HG03045 (cell line): ENCODE measurements at regions not wholly inside any gene's neighbourhood (a gene's known extent, or its start where the extent isn't known, plus 50 kb on each side); places are given as distances from the start of the nearest gene placed in this dataset.

Experiments used
- ATAC-seq: cut with Tn5 transposase; IDR thresholded peaks from one replicate; pipeline ENCODE4 v1.9.1; 2021; ENCODE audit warnings: mild to moderate bottlenecking, moderate library complexity; ENCODE audit not compliant: unreplicated experiment

- ATAC-seq = no peak
These were observed 125.1 kb upstream of the ITGA4 start for GRCh38 chr2:181332044-181332605.

DNA sequence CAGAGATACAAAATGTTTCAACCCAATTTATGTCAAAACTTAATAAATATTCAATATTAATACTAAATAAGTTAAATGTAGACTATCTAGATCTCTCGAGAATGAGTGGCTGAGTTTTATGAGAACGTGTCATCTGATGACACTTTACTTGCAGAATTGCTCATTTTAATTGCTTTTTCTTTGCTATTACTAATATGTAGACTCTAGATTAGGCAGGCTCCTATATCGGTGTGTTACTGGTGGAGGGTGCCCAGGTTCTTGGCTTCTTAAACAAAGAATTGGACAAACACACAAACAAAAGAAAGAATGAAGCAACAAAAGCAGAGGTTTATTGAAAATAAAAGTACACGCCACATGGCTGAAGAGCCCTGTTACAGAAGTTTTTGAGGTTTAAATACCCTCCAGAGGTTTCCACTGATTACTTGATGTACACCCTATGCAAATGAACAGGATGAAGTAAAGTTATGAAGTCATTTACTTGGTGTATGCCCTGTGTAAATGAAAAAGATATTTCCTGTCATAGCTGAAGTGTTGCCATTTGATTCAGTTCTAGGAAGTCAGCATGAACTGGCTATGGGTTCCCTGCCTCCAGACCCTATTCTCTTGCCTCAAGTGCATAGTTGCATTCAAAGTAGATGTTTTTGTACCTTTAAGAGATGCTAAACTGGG lies 122.9 kb upstream of the ITGA4 start:
- no peak for ATAC-seq

DNA sequence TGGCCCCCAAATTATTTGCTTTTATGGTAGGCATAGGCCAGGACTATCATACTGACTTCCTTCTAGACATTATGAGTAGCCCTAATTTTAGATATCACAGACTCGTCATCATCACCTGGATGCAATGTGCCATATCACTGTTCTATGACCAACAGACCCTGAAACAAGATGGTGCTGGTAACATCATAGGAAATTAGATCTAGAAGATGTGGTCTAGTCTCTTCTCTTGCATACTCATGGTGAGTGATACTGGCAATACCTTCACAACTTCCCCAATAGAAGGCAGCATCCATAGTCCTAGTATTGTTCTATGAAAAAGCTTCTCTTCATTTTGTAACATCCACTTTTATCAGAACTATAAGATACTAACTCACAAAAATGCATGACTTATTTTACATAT lies 116.3 kb upstream of the ITGA4 start:
- no peak for ATAC-seq

DNA sequence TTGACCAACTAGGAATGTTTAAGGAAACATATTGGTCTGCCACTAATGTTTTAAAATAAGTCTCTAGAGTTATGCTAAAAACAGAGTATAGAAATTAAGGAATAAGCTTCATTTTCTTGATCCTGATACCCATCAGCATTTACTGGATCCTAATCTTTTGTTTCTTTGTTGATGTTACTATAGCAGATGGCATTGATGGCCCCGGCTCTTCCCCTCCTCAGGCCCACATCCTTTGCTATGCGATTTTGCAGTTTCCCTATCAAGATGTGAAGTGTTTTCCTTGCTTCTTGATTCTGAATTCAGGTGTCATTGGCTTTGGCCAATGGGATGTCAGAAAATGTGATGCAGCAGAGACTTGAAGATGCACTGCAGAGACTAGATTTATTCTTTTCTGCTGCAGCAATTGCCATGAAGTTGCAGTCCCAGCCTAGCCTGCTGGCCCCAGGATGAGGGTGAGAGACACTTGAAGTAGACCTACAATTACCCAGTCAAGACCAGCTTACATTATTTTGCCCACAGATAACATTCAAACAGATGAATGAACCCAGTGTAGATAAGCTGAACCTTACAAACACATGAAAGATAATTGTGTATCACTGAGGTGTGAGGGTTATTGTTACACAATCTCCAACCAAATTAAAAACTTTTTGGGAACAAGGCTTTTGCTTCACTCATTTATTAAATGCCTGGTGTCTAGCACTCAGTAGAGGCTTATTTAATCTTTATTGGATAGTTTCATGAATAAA lies 115.2 kb upstream of the ITGA4 start:
- ATAC-seq = no peak

DNA sequence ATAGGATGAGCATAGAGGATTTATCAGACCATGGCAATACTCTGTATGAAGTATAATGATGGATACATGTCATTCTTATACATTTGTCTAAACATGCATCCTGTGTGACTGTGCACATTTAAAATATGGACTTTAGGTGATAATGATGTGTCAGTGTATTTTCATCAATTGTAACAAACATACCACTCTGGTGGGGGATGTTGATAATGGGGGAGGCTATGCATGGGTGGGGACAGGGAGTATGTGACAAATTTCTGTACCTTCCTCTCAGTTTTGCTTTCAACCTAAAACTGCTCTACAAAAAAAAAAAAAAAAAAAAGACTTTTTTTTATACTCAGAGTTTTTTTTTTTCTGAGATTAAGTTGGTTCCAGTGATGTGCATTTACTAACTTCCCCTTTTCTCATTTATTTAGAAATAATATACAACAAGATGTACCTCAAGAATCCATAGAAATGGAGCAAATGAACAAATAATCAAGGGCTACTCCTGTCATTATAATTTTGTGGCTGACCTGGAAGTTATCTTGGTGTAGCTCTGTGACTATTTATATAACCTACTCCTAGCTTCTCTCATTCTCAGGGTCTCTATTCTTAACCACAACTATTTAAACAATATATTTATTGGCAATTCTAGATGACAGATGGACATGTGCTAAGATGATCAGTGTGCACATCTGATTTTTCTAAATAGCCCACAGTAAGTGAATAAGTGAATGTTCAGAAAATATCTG lies 108.9 kb upstream of the ITGA4 start:
- peak; percentile 77 for ATAC-seq

GRCh38 chr2:181352158-181352557 lies 105.0 kb upstream of the ITGA4 start:
- no peak for ATAC-seq

DNA sequence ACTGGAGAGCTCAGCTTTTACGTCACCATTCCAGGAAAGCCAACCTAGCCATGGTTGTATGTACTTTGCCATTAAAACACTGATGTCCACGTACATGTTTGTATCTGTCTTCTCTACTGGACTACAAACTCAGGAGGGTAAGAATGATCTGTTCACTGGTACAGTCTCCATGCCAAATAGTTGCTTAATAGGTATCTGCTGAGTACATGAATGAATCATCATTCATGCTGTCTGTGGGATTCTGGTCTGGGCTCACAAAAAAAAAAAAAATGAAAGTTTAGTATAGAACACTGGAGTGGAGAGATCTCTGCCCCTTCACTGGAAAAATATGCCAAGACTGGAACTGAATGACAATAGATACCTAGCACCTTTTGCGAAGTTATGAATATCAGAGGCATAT lies 102.6 kb upstream of the ITGA4 start:
- no peak for ATAC-seq

- ATAC-seq = no peak
These were observed 100.6 kb upstream of the ITGA4 start for GRCh38 chr2:181356526-181357130.

- ATAC-seq = no peak
These were observed 99.2 kb upstream of the ITGA4 start for GRCh38 chr2:181357979-181358378.

DNA sequence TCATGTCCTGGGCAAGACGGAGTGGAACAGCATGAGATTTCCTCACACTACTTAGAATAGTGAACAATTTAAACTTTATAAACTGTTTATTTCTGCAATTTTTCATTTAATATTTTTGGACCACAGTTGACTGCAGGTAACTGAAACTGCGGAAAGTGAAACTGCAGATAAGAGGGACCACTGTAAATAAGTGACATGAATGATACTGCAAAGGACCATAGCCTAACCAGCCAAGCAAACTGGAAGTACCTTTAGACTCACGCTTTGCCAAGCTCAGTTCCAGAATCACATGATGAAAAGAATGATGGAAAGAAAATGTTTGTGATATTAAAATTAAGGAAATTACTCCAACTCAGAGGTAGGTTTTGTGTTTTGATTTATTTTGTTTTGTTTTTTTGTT lies 94.6 kb upstream of the ITGA4 start:
- ATAC-seq = no peak

DNA sequence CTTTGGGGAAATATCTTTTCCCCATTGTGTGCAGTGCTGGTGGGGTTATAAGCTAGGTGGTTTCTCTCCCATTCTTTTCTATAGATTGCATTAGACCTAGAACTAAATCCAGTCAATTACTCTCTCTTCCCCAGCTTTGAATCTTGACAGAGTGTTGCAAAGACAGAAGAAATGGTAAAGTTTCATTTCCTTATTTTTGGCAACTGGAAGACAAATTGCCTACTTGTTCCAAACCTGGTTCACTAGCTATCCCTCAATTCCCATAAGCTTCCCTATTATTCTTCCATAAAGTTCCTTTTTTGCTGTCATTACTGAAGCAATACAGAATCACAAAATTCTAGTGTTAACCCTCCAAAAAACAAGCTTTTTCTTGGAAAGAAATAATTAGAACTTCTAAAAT lies 94.0 kb upstream of the ITGA4 start:
- no peak for ATAC-seq

DNA sequence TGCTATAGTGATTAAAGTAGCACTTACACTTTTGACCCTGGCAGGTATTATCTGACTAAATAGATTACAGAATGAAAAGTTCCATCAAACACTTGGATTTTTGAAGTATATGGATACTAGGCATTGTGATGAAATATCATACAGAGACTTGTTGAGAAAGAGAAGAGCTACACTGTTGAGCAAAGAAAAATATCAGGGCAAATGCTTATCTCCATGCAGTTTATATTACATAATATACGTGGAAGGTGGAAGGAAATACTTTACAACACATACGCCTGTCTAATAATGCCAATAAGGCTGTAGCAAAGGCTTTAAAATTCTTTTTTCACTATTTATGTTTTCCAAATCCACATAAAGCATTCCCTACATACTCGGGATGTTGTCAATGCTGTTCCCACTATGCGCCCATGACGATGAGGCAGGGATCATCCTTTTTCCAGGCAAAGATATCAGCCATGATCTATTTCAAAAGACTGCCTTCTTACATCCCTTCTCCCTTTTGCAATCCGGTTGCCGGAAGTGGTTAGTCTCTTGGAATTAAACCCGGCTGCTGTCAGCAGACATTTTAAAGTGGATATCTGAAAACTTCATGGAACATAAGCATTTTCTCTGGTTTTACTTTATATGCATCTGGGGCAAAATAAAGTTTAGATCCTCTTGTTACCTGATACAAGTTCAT lies 92.6 kb upstream of the ITGA4 start:
- ATAC-seq = no peak

- no peak for ATAC-seq
These were observed 90.5 kb upstream of the ITGA4 start for GRCh38 chr2:181366675-181367175.

DNA sequence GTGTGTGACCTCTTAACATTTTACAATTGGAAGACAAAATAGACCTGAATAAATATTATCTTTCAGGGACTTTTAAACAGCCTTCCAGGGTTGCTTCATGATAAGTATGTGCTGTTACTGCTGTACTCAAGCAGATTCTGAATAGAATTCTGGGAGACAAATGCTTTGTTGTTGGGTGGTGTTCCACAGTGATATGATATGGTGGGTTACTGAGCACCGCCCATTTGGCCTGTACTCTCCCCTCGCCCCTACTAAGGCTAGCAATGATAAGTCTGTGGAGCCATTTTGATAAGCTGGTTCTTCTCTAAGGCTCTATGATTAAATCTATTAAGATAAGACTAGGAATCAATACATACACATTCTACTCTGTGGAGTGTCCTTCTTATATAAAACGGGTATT lies 89.8 kb upstream of the ITGA4 start:
- no peak for ATAC-seq

DNA sequence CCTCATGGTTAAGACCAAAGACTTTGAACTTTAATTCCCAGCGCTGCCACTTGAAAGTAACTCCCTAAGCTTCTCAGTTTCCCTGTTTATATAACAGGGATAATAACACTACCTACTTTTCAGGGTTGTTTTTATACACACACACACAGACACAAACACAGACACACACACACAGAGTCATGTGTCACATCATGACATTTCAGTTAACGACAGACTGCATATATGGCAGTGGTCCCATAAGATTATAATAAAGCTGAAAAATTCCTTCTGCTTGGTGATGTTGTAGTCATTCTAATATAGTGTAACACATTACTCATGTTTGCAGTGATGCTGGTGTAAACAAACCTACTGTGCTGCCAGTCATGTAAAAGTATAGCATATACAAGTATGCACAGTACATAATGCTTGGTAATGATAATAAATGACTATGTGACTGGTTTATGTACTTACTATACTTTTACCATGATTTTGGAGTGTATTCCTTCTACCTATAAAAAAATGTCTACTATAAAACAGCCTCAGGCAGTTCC lies 89.2 kb upstream of the ITGA4 start:
- ATAC-seq = no peak

- ATAC-seq = no peak
These were observed 87.1 kb upstream of the ITGA4 start for GRCh38 chr2:181370126-181370525.

DNA sequence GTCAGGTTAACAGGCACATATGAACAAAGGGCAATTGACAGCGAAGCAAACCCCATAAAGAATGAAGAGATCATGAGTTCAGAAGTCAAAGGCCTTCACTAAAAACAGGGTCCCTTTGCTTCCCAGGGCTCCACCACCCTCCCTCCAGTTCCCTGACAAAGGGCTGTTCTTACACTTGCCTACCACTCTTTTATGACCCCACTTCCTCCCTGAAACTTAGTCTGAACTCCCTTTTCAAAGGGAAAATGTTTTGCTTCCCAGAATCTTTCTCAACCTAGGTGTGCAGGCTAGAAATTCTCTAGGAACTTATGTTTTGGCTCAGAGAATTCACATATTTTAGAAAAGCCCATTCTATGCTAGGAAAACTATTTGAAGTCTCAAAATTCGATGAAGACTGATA lies 86.0 kb upstream of the ITGA4 start:
- no peak for ATAC-seq

GRCh38 chr2:181371782-181372645 lies 85.2 kb upstream of the ITGA4 start:
- ATAC-seq = no peak

GRCh38 chr2:181372646-181373040 lies 84.5 kb upstream of the ITGA4 start:
- ATAC-seq = no peak
